Calu3 (cell line): ENCODE measurements at regions not wholly inside any gene's neighbourhood (a gene's known extent, or its start where the extent isn't known, plus 50 kb on each side); places are given as distances from the start of the nearest gene placed in this dataset.
"Not testable (repeated sequence)": the region's sequence is repeated elsewhere in the genome, so short reads cannot be mapped to it uniquely, and the experiment has no call there.

ENCODE experiments used
- BruUV-seq: library from RNA; stranded (reverse); fragments of 400-500 nt; replicated peaks from 2 replicates; lab custom pipeline; 2021; lab: Mats Ljungman, UMichigan
- CTCF ChIA-PET: fragments of 300-600 bp; sonication (Branson Sonifier 250); formaldehyde crosslinking; loops from one replicate; lab custom pipeline; 2022; ENCODE audit warnings: antibody characterized with exemption; lab: Charles Lee
- DNase-seq: peaks from one replicate; pipeline ENCODE4 v3.0.0; 2022
- H3K27ac Mint-ChIP-seq: one replicate; pipeline ENCODE4 v1.8.0; 2022; ENCODE audit warnings: mixed read lengths; ENCODE audit not compliant: unreplicated experiment
- H3K27me3 Mint-ChIP-seq: one replicate; pipeline ENCODE4 v1.8.0; 2022; ENCODE audit warnings: mixed read lengths; ENCODE audit not compliant: unreplicated experiment
- H3K36me3 Mint-ChIP-seq: one replicate; pipeline ENCODE4 v1.8.0; 2022; ENCODE audit warnings: mild to moderate bottlenecking, moderate library complexity, mixed read lengths; ENCODE audit not compliant: insufficient read depth, unreplicated experiment
- H3K4me1 Mint-ChIP-seq: one replicate; pipeline ENCODE4 v1.8.0; 2022; ENCODE audit warnings: mild to moderate bottlenecking, low read depth, mixed read lengths; ENCODE audit not compliant: unreplicated experiment
- H3K4me3 Mint-ChIP-seq: one replicate; pipeline ENCODE4 v1.8.0; 2022; ENCODE audit warnings: mild to moderate bottlenecking, low read depth, moderate library complexity, mixed read lengths; ENCODE audit not compliant: unreplicated experiment
- H3K9me3 Mint-ChIP-seq: one replicate; pipeline ENCODE4 v1.8.0; 2022; ENCODE audit warnings: low read depth, mixed read lengths; ENCODE audit not compliant: unreplicated experiment
- intact Hi-C: fragments of 100-400 bp; cut with micrococcal nuclease; formaldehyde crosslinking; loops from one replicate; pipeline ENCODE4 v1.10.0; 2022; ENCODE audit not compliant: unreplicated experiment

GRCh38 chr12:8282181-8282580 lies 54.8 kb upstream of the FAM90A1 start:
- H3K27me3 Mint-ChIP-seq, H3K36me3 Mint-ChIP-seq, H3K27ac Mint-ChIP-seq, DNase-seq, BruUV-seq, H3K9me3 Mint-ChIP-seq, CTCF ChIA-PET, H3K4me3 Mint-ChIP-seq, intact Hi-C loops: not testable (repeated sequence)
- peaks cover 22% of the 10 kb centered on the region for H3K4me1 Mint-ChIP-seq

- H3K9me3 Mint-ChIP-seq, intact Hi-C loops, H3K27me3 Mint-ChIP-seq, H3K27ac Mint-ChIP-seq, H3K4me3 Mint-ChIP-seq, BruUV-seq, H3K36me3 Mint-ChIP-seq: not testable (repeated sequence)
- CTCF ChIA-PET: interaction anchor here (0.6 kb wide), 1 partner anchor 13 kb away, joined by 6 read pairs; no protein-coding TSS in a partner anchor
- H3K4me1 Mint-ChIP-seq: peaks cover 22% of the 10 kb centered on the region
- DNase-seq: peak; percentile 66
These were observed 58.3 kb upstream of the FAM90A1 start for GRCh38 chr12:8285681-8286080.

GRCh38 chr12:8291764-8292163 lies 64.3 kb upstream of the FAM90A1 start:
- intact Hi-C loops, H3K4me1 Mint-ChIP-seq, H3K27ac Mint-ChIP-seq, BruUV-seq, H3K4me3 Mint-ChIP-seq, DNase-seq, H3K9me3 Mint-ChIP-seq, H3K36me3 Mint-ChIP-seq, CTCF ChIA-PET: not testable (repeated sequence)
- H3K27me3 Mint-ChIP-seq: peaks cover 44% of the 10 kb centered on the region

- H3K27me3 Mint-ChIP-seq: peaks cover 44% of the 10 kb centered on the region
- H3K4me3 Mint-ChIP-seq, BruUV-seq, intact Hi-C loops, H3K4me1 Mint-ChIP-seq, H3K27ac Mint-ChIP-seq, CTCF ChIA-PET, H3K9me3 Mint-ChIP-seq, H3K36me3 Mint-ChIP-seq, DNase-seq: not testable (repeated sequence)
These were observed 67.2 kb upstream of the FAM90A1 start for GRCh38 chr12:8294662-8295061.

GRCh38 chr12:8308611-8309010 lies 81.2 kb upstream of the FAM90A1 start:
- H3K4me3 Mint-ChIP-seq, H3K9me3 Mint-ChIP-seq, intact Hi-C loops, DNase-seq, H3K27me3 Mint-ChIP-seq, H3K36me3 Mint-ChIP-seq, BruUV-seq, H3K27ac Mint-ChIP-seq, CTCF ChIA-PET, H3K4me1 Mint-ChIP-seq: not testable (repeated sequence)

GRCh38 chr12:8315997-8316396 lies 88.6 kb upstream of the FAM90A1 start:
- H3K27ac Mint-ChIP-seq, H3K36me3 Mint-ChIP-seq, BruUV-seq, H3K4me1 Mint-ChIP-seq, H3K27me3 Mint-ChIP-seq, H3K9me3 Mint-ChIP-seq, intact Hi-C loops, DNase-seq, CTCF ChIA-PET, H3K4me3 Mint-ChIP-seq: not testable (repeated sequence)

GRCh38 chr12:8317675-8318074 lies 90.3 kb upstream of the FAM90A1 start:
- H3K36me3 Mint-ChIP-seq, H3K4me3 Mint-ChIP-seq, H3K27me3 Mint-ChIP-seq, DNase-seq, BruUV-seq, H3K9me3 Mint-ChIP-seq, intact Hi-C loops, CTCF ChIA-PET, H3K27ac Mint-ChIP-seq, H3K4me1 Mint-ChIP-seq: not testable (repeated sequence)

GRCh38 chr12:8320251-8320730 lies 92.9 kb upstream of the FAM90A1 start:
- BruUV-seq, H3K4me3 Mint-ChIP-seq, H3K4me1 Mint-ChIP-seq, CTCF ChIA-PET, intact Hi-C loops, H3K27ac Mint-ChIP-seq, H3K9me3 Mint-ChIP-seq, DNase-seq, H3K27me3 Mint-ChIP-seq, H3K36me3 Mint-ChIP-seq: not testable (repeated sequence)

GRCh38 chr12:8320791-8321370 lies 93.5 kb upstream of the FAM90A1 start:
- H3K36me3 Mint-ChIP-seq, intact Hi-C loops, DNase-seq, H3K27ac Mint-ChIP-seq, H3K9me3 Mint-ChIP-seq, H3K4me1 Mint-ChIP-seq, H3K27me3 Mint-ChIP-seq, BruUV-seq, CTCF ChIA-PET, H3K4me3 Mint-ChIP-seq: not testable (repeated sequence)

- CTCF ChIA-PET, H3K4me1 Mint-ChIP-seq, H3K36me3 Mint-ChIP-seq, H3K27ac Mint-ChIP-seq, H3K9me3 Mint-ChIP-seq, H3K27me3 Mint-ChIP-seq, BruUV-seq, H3K4me3 Mint-ChIP-seq, DNase-seq, intact Hi-C loops: not testable (repeated sequence)
These were observed 97.9 kb upstream of the FAM90A1 start for GRCh38 chr12:8325145-8325839.
